GM10248 (cell line): ENCODE measurements at regions not wholly inside any gene's neighbourhood (a gene's known extent, or its start where the extent isn't known, plus 50 kb on each side); places are given as distances from the start of the nearest gene placed in this dataset.

ENCODE experiments used
- CTCF ChIA-PET: fragments of 300-600 bp; sonication (Branson Sonifier 250); formaldehyde crosslinking; extraction: SDS; loops from one replicate; lab custom pipeline; 2021; ENCODE audit warnings: antibody characterized with exemption; lab: Yijun Ruan, JAX
- POLR2A ChIA-PET: fragments of 350-650 bp; sonication (Branson Sonifier 250); formaldehyde crosslinking; extraction: SDS; loops from one replicate; lab custom pipeline; 2020; ENCODE audit warnings: antibody characterized with exemption; lab: Yijun Ruan, JAX
- DNase-seq: peaks from one replicate; pipeline ENCODE4 v3.0.0; 2012; ENCODE audit errors: extremely low spot score
- TF ChIP-seq, protein P1 (sequence below): IDR thresholded peaks from 2 replicates; pipeline ENCODE4 v1.5.1; 2012; ENCODE audit warnings: mild to moderate bottlenecking, low read depth; ENCODE audit errors: extremely low read depth, missing control alignments, control extremely low read depth

DNA sequence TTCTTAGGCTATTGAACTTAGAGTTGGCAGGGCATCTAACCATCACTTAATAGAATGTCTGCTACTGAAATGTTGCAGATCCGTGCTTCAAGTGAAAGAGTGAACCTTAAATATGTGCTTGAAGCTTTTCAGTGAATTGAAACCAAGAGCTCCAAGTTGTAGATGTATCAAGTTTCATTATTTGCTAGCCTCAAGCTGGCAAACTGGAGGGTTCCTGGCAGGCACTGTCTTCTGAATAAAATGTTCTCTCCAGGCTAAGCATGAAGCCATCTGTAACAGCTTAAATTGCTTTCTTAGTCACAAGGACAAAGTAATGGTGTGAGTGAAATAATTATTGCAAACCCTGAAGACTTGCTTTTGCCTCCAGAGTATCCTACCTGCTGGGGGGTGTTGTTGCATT lies 415.0 kb upstream of the SPRY2 start:
- TF ChIP-seq, protein P1, sequence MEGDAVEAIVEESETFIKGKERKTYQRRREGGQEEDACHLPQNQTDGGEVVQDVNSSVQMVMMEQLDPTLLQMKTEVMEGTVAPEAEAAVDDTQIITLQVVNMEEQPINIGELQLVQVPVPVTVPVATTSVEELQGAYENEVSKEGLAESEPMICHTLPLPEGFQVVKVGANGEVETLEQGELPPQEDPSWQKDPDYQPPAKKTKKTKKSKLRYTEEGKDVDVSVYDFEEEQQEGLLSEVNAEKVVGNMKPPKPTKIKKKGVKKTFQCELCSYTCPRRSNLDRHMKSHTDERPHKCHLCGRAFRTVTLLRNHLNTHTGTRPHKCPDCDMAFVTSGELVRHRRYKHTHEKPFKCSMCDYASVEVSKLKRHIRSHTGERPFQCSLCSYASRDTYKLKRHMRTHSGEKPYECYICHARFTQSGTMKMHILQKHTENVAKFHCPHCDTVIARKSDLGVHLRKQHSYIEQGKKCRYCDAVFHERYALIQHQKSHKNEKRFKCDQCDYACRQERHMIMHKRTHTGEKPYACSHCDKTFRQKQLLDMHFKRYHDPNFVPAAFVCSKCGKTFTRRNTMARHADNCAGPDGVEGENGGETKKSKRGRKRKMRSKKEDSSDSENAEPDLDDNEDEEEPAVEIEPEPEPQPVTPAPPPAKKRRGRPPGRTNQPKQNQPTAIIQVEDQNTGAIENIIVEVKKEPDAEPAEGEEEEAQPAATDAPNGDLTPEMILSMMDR = no peak
- ChIA-PET POLR2A (no interaction called here), CTCF (interaction anchor here (1.3 to 2.5 kb wide), 2 partner anchors 11 to 14 kb away, joined by 4 to 6 read pairs; no protein-coding TSS in a partner anchor)
- DNase-seq = no peak

DNA sequence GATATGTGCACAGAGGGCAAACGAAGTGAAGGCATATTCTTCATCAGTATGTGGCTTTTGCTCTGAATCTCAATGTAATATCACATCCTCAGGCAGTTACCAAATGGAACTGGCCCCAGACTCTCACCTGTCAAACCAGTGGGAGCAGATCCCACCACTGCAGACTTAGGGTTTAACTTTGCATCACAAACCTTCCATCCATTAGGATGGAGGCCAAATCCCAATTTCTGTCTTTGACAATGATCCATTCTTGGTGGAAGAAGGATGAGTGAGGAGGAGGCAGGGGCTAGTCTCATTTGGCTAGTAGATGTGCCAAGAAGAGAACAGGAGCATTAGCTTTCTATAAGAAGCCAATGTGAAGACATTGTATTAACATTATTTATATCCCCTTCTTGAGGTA lies 413.5 kb upstream of the SPRY2 start:
- TF ChIP-seq, protein P1 = no peak
- DNase-seq = no peak
- POLR2A ChIA-PET = no interaction called here
- CTCF ChIA-PET = interaction anchor here (1.2 to 2.5 kb wide), 2 partner anchors 10 to 12 kb away, joined by 3 to 6 read pairs; no protein-coding TSS in a partner anchor

DNA sequence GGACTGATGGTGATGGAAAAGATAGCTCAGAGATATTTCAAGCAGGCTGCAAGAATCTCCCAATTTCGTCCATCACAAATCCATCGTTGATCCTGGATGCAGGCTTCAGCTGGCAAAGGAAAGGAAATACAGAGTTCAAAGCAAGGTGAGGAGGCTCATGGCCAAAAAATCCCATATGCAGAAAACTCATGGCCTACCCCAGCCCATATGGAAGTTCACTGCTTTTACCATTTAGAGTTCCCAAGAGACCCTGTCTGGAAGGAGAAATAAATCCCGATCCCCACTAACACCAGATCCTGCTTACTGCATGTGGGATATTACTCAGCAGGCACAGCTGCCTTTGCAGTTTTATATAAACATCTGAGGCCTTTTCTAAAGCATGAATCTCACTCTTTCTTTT lies 412.9 kb upstream of the SPRY2 start:
- no peak for DNase-seq
- TF ChIP-seq, protein P1 = no peak
- CTCF ChIA-PET = interaction anchor here (0.9 kb wide), 2 partner anchors 12 kb away, joined by 3 read pairs; no protein-coding TSS in a partner anchor
- POLR2A ChIA-PET = no interaction called here

DNA sequence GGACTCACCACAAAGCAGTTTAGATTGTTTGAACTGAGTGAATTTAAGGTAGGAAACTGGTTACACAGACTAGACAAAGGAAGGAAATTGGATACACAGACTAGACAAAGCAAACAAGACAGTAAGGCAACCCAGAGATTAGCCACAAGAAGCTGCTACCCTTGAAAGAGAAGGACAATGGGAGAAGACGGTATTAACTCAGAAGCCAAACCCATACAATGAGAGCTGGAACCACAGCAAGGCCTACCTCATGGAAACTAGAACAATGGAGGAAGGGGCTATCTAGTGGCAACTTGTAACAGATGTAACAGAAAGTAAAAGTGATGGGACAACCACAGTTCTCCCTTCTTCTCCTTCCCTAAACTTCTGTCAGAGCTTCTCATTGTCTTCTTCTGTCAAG lies 410.9 kb upstream of the SPRY2 start:
- ChIA-PET POLR2A (no interaction called here), CTCF (interaction anchor here (1.2 kb wide), 1 partner anchor 60 kb away, joined by 3 read pairs; no protein-coding TSS in a partner anchor)
- DNase-seq = no peak
- TF ChIP-seq, protein P1 = no peak

DNA sequence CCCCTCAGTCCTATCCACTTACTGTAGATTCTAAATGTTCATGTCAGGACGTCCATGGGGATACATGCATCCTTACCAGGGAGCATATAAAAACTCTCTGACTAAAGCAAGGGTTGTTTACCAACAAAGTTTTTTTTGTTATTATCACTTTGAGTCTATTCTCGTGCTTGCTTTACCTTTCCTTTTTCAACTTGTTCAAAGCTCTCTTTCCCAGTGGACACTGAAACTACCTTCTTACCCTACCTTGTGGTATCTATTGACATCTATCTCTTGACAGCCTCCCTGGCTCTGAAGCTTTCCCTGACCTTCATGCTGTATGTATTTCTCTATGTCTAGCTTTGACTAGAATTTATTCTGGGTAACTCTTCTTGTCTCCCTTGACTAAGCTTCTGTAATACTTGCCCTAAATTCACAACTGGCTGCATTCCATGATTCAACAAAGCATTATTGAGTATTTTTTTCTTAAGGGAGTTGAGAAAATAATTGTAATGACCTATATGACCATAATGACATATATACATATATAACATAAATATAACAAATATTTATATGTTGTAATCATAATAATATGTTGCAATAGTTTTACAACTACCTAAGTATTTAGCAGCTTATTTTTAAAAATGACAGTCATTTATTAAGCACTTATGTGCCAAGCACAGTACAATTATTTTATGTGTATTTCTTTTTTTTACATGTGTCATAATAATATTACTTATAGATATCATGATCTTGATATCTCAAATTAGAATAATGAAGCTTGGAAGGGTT lies 403.4 kb upstream of the SPRY2 start:
- TF ChIP-seq, protein P1 = no peak
- ChIA-PET POLR2A (no interaction called here), CTCF (interaction anchor here (1.2 kb wide), 1 partner anchor 11 kb away, joined by 6 read pairs; no protein-coding TSS in a partner anchor)
- DNase-seq = no peak

DNA sequence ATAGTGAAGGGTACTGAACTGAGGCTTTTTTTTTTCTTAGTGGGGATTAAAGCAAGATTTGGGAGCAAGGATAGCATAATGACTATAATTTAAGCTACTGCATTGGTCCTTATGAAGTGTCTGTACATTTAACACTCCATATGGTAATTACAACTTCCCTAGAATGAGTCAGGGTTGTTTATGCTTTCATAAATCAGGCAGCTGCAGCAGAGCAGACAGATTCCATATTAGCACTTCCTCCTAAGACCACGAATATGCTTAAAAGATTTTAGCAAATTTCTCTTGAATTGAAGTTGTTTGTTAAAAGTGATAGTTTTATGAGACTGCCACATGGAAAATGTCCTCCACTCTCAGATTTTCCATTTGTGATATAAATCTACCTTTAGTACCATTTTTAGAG lies 401.1 kb upstream of the SPRY2 start:
- no peak for DNase-seq
- TF ChIP-seq, protein P1 = no peak
- ChIA-PET CTCF (interaction anchor here (1.3 kb wide), 1 partner anchor 12 kb away, joined by 3 read pairs; no protein-coding TSS in a partner anchor), POLR2A (no interaction called here)
